ENCODE measurements at regions not wholly inside any gene's neighbourhood (a gene's known extent, or its start where the extent isn't known, plus 50 kb on each side); places are given as distances from the start of the nearest gene placed in this dataset.
A peak's percentile ranks its signal among the peaks of the same experiment; 100 is the strongest.

GRCh38 chr3:151935446-151935845, 62.0 kb downstream of the SUCNR1 start:
- no peaks in the 10 kb centered on the region for H3K36me3 ChIP-seq
- H3K27me3 ChIP-seq (replicated peaks), result no peaks in the 10 kb centered on the region
- peaks cover 21% of the 10 kb centered on the region for H3K4me1 ChIP-seq (replicated peaks)
- H3K4me3 ChIP-seq, result no peak overlapping the region
- H3K27ac ChIP-seq, result no peak overlapping the region
- H3K9me3 ChIP-seq (replicated peaks), result no peaks in the 10 kb centered on the region
- no peak for DNase-seq (ENCODE audit: low read depth in 1 of 2, low spot score in 2 of 2)

- Histone ChIP-seq H3K9me3 (replicated peaks) (no peaks in the 10 kb centered on the region), H3K4me1 (replicated peaks) (no peaks in the 10 kb centered on the region), H3K27me3 (replicated peaks) (no peaks in the 10 kb centered on the region), H3K27ac (no peak overlapping the region), H3K4me3 (no peak overlapping the region), H3K36me3 (no peaks in the 10 kb centered on the region)
- DNase-seq (ENCODE audit: low read depth in 1 of 2, low spot score in 2 of 2), result no peak
Observed at GRCh38 chr3:151940481-151940880, 67.0 kb downstream of the SUCNR1 start.

- Histone ChIP-seq H3K36me3 (no peaks in the 10 kb centered on the region), H3K27me3 (replicated peaks) (no peaks in the 10 kb centered on the region), H3K27ac (no peak overlapping the region), H3K4me1 (replicated peaks) (peaks cover 14% of the 10 kb centered on the region), H3K4me3 (no peak overlapping the region), H3K9me3 (replicated peaks) (no peaks in the 10 kb centered on the region)
- DNase-seq (ENCODE audit: low read depth in 1 of 2, low spot score in 2 of 2), result no peak
Observed at GRCh38 chr3:151943539-151943938, 70.1 kb downstream of the SUCNR1 start.

GRCh38 chr3:151944356-151944755, 70.9 kb downstream of the SUCNR1 start:
- DNase-seq (ENCODE audit: low read depth in 1 of 2, low spot score in 2 of 2), result no peak
- Histone ChIP-seq H3K4me3 (no peak overlapping the region), H3K36me3 (no peaks in the 10 kb centered on the region), H3K27me3 (replicated peaks) (no peaks in the 10 kb centered on the region), H3K9me3 (replicated peaks) (no peaks in the 10 kb centered on the region), H3K4me1 (replicated peaks) (peaks cover 18% of the 10 kb centered on the region), H3K27ac (no peak overlapping the region)

- H3K27ac ChIP-seq, result peak overlapping the region; percentile 58
- H3K36me3 ChIP-seq, result no peaks in the 10 kb centered on the region
- H3K9me3 ChIP-seq (replicated peaks), result no peaks in the 10 kb centered on the region
Observed at GRCh38 chr3:151946606-151947005, 73.2 kb downstream of the SUCNR1 start.

GRCh38 chr3:151949706-151950105, 76.3 kb downstream of the SUCNR1 start:
- DNase-seq (ENCODE audit: low read depth in 1 of 2, low spot score in 2 of 2), result no peak
- Histone ChIP-seq H3K4me3 (no peak overlapping the region), H3K27me3 (replicated peaks) (no peaks in the 10 kb centered on the region), H3K9me3 (replicated peaks) (no peaks in the 10 kb centered on the region), H3K27ac (no peak overlapping the region), H3K36me3 (no peaks in the 10 kb centered on the region), H3K4me1 (replicated peaks) (peaks cover 25% of the 10 kb centered on the region)

More at GRCh38 chr3:151946606-151947005, 73.2 kb downstream of the SUCNR1 start:
- Histone ChIP-seq H3K27me3 (replicated peaks) (no peaks in the 10 kb centered on the region), H3K4me1 (replicated peaks) (peaks cover 25% of the 10 kb centered on the region), H3K4me3 (no peak overlapping the region)
- peak in 1 of 2 experiments; percentile 71 for DNase-seq (ENCODE audit: low read depth in 1 of 2, low spot score in 2 of 2)

GRCh38 chr3:151955356-151955755, 81.9 kb downstream of the SUCNR1 start:
- H3K4me1 ChIP-seq (replicated peaks), result no peaks in the 10 kb centered on the region
- H3K4me3 ChIP-seq, result no peak overlapping the region
- no peak overlapping the region for H3K27ac ChIP-seq
- no peaks in the 10 kb centered on the region for H3K9me3 ChIP-seq (replicated peaks)
- no peaks in the 10 kb centered on the region for H3K36me3 ChIP-seq
- no peaks in the 10 kb centered on the region for H3K27me3 ChIP-seq (replicated peaks)
- no peak for DNase-seq (ENCODE audit: low read depth in 1 of 2, low spot score in 2 of 2)

- Histone ChIP-seq H3K36me3 (no peaks in the 10 kb centered on the region), H3K4me3 (no peak overlapping the region), H3K9me3 (replicated peaks) (no peaks in the 10 kb centered on the region), H3K27me3 (replicated peaks) (no peaks in the 10 kb centered on the region), H3K4me1 (replicated peaks) (no peaks in the 10 kb centered on the region), H3K27ac (no peak overlapping the region)
- no peak for DNase-seq (ENCODE audit: low read depth in 1 of 2, low spot score in 2 of 2)
Observed at GRCh38 chr3:151960961-151961580, 87.6 kb downstream of the SUCNR1 start.

GRCh38 chr3:151962352-151962751, 88.9 kb downstream of the SUCNR1 start:
- no peak for DNase-seq (ENCODE audit: low read depth in 1 of 2, low spot score in 2 of 2)

GRCh38 chr3:151962912-151963311, 89.5 kb downstream of the SUCNR1 start:
- Histone ChIP-seq H3K9me3 (replicated peaks) (no peaks in the 10 kb centered on the region), H3K36me3 (no peaks in the 10 kb centered on the region), H3K4me1 (replicated peaks) (no peaks in the 10 kb centered on the region), H3K27me3 (replicated peaks) (no peaks in the 10 kb centered on the region), H3K4me3 (no peak overlapping the region), H3K27ac (no peak overlapping the region)
- DNase-seq (ENCODE audit: low read depth in 1 of 2, low spot score in 2 of 2), result no peak

More at GRCh38 chr3:151962352-151962751, 88.9 kb downstream of the SUCNR1 start:
- no peaks in the 10 kb centered on the region for H3K27me3 ChIP-seq (replicated peaks)
- H3K9me3 ChIP-seq (replicated peaks), result no peaks in the 10 kb centered on the region
- no peaks in the 10 kb centered on the region for H3K4me1 ChIP-seq (replicated peaks)
- H3K4me3 ChIP-seq, result no peak overlapping the region
- H3K27ac ChIP-seq, result no peak overlapping the region
- H3K36me3 ChIP-seq, result no peaks in the 10 kb centered on the region

GRCh38 chr3:151964743-151965142, 91.3 kb downstream of the SUCNR1 start:
- DNase-seq (ENCODE audit: low read depth in 1 of 2, low spot score in 2 of 2), result no peak
- no peaks in the 10 kb centered on the region for H3K36me3 ChIP-seq
- no peak overlapping the region for H3K27ac ChIP-seq
- H3K9me3 ChIP-seq (replicated peaks), result no peaks in the 10 kb centered on the region
- H3K4me3 ChIP-seq, result no peak overlapping the region
- H3K27me3 ChIP-seq (replicated peaks), result no peaks in the 10 kb centered on the region
- no peaks in the 10 kb centered on the region for H3K4me1 ChIP-seq (replicated peaks)

GRCh38 chr3:151969026-151969642, 95.7 kb downstream of the SUCNR1 start:
- no peak for DNase-seq (ENCODE audit: low read depth in 1 of 2, low spot score in 2 of 2)
- H3K27me3 ChIP-seq (replicated peaks), result no peaks in the 10 kb centered on the region
- no peaks in the 10 kb centered on the region for H3K36me3 ChIP-seq
- peaks cover 8% of the 10 kb centered on the region; the same call in 1 of the 2 replicates for H3K4me1 ChIP-seq (replicated peaks)
- H3K9me3 ChIP-seq (replicated peaks), result no peaks in the 10 kb centered on the region
- no peak overlapping the region for H3K27ac ChIP-seq
- no peak overlapping the region for H3K4me3 ChIP-seq

GRCh38 chr3:151971814-151972579, 98.6 kb downstream of the SUCNR1 start:
- Histone ChIP-seq H3K4me3 (no peak overlapping the region), H3K36me3 (no peaks in the 10 kb centered on the region), H3K27ac (no peak overlapping the region), H3K4me1 (replicated peaks) (peaks cover 25% of the 10 kb centered on the region), H3K27me3 (replicated peaks) (no peaks in the 10 kb centered on the region), H3K9me3 (replicated peaks) (no peaks in the 10 kb centered on the region)
- DNase-seq (ENCODE audit: low read depth in 1 of 2, low spot score in 2 of 2), result no peak

- no peak for DNase-seq (ENCODE audit: low read depth in 1 of 2, low spot score in 2 of 2)
- peaks cover 25% of the 10 kb centered on the region for H3K4me1 ChIP-seq (replicated peaks)
- H3K27me3 ChIP-seq (replicated peaks), result no peaks in the 10 kb centered on the region
- no peak overlapping the region for H3K27ac ChIP-seq
- H3K36me3 ChIP-seq, result no peaks in the 10 kb centered on the region
- no peak overlapping the region for H3K4me3 ChIP-seq
- no peaks in the 10 kb centered on the region for H3K9me3 ChIP-seq (replicated peaks)
Observed at GRCh38 chr3:151974067-151974466, 100.6 kb downstream of the SUCNR1 start.
